Fibroblast of gingiva (primary cell): ENCODE measurements at regions not wholly inside any gene's neighbourhood (a gene's known extent, or its start where the extent isn't known, plus 50 kb on each side); places are given as distances from the start of the nearest gene placed in this dataset.

Source experiments
- DNase-seq: peaks from one replicate; pipeline ENCODE4 v3.0.0-alpha.2; 2011; ENCODE audit warnings: low read depth

DNA sequence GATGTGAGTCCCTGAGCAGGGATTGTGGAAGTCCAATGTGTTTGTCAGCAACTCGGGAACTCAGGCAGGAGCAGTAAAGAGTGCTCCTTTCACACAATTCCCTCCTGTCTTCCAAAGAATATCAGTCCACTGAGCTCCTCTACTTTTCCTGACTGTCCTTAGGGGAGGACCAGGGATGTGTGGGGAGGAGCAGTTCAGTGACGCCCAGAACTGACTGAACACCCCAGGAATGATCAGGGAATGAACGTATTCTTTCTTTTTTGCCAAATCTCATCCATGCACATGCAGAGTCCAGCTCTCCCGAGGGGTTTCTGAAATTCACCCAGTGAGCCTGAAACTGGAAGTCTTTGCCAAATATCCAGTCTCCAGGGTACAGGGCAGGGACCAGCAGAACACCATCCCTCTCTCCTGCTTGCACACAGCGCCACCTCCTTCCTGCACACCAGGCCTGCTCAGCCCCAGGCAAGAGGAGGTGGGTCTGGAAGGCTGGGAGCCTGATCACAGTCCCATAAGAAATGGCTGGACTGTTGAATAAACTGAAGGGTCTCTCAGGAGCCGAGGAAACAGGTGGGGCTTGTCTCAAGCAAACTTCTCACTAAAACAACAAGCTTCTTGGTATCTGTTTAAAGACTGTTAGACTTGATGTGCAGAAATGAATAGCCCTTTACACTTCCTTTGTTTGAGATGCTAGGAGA lies 294.7 kb downstream of the C7orf25 start:
- peak; percentile 6 for DNase-seq

- no peak for DNase-seq
Measured at GRCh38 chr7:42614636-42615035, 297.2 kb downstream of the C7orf25 start.

GRCh38 chr7:42611961-42612360 lies 299.9 kb downstream of the C7orf25 start:
- no peak for DNase-seq

DNA sequence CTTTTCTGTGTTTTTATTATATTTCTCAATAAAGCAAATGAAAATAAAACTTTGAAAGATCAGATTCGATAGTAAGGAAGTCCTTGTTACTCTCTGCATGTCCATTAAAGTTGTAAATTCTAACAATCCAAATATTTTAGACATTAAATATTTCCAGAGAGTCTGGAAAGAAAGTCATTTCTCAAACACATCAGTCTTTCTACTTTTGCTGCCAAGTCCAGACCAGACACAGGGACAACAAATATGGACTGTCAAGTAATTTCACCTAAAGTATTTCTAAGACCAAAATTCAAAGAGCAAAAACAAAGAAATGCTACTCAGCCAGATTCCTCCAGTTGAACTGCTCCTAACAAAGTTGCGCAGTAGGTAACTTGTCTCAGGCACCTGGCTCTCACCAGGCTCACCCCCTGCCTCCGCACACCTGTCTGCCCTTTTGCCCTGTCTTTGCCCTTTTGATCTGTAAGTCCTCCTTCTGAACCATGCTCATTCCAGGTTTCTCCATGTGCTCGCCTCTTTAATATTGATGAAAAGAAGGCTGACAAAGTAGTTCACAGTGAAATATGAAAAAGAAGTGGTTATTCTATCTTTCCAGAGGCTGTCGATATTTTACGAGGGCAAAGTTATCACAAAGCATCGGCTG lies 300.5 kb downstream of the C7orf25 start:
- no peak for DNase-seq

- peak; percentile 80 for DNase-seq
Measured at GRCh38 chr7:42606193-42606905, 305.5 kb downstream of the C7orf25 start.

- DNase-seq: peak; percentile 67
Measured at GRCh38 chr7:42605406-42606192, 306.3 kb downstream of the C7orf25 start.

DNA sequence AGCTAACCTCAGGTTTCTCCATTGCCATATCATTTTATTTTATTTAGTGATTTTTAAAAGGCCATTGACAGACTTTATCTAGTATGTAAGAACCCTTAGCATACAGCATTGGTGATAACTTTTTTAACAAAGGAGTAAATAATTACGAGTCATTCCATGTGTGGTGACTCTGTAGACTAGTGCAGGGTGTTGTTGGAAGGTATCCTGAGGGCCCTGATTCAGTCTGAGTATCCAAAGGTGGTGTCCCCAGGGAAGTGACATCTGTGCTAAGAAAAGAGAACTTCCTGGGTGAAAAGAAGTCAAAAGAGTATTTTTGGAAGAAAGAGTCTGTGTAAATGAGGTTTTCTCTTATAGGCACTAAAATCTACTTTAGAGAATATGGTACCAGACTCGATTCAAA lies 308.4 kb downstream of the C7orf25 start:
- DNase-seq: no peak

DNA sequence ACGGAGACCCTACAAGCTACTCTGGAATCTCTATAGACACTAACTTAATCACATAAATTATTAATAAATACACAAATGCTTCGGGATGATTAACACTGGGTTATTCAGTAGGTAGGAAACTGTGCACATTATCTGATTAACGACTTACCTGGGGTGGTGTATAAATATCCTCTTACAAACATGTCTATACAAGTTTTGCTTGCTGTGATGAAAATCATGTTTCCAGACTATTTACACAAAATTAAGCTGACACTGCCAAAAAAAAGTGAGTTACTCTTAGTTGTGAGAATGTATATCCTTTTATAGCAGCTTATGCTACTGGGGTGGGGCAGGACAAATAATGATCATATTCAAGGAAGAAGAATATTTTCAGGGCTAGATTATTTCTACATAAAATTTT lies 314.6 kb downstream of the C7orf25 start:
- no peak for DNase-seq

GRCh38 chr7:42596737-42597136 lies 315.1 kb downstream of the C7orf25 start:
- DNase-seq: no peak

DNA sequence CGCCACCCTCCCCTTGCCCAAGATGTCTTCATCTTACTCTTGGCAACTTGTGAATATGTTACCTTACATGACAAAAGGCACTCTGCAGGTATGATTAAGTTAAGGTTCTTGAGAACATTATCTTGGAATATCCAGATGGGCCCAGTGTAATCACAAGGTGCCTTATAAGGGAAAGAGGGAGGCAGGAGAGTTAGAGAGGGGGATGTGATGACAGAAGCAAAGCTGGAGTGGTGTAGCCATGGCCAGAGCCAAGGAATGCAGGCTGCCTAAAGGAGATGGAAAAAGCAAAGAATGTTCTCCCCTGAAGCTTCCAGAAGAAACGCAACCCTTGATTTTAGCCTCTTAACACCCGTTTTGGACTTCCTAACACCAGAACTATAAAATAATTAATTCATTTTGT lies 318.0 kb downstream of the C7orf25 start:
- DNase-seq: no peak

DNA sequence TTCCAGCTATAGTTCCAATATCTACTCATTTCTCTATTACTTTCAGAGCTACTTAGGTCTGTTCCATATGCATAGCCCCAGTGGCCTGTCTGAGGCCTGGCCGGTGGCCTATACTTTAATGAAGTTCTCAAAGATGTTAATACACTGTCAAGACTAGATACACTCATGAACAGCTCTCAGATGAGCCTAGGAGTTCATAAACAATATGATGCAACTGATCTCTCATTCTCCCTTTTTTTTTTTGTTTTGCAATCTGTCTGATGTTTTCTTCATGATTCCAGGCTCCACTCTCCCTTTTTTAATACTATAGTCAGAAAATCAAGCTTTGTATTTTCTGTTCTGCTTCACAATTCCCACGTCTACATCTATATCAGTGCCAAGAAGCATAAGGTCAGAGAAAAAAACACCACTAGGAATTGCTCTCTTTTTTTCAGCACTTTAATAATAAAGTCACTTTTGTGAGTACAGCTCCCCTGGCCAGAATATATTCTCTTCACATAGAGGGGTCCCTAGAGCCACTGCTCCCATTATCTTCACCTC lies 321.0 kb downstream of the C7orf25 start:
- no peak for DNase-seq

- DNase-seq: no peak
Measured at GRCh38 chr7:42588876-42589275, 323.0 kb downstream of the C7orf25 start.

DNA sequence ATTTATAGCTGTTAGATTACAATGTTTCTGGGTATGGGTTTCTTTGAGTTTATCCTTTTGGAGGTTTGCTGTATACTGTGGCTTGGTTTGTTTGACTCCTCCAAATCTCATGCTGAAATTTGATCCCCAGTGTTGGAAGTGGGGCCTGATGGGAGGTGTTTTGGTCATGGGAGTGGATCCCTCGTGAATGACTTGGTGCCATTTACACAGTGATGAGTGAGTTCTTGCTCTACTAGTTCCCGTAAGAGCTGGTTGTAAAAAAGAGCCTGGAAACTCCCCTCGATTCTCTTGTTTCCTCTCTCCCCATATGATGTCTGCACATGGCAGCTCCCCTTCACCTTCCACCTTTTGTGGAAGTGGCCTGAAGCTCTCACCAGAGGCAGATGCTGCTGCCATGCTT lies 324.1 kb downstream of the C7orf25 start:
- no peak for DNase-seq

DNA sequence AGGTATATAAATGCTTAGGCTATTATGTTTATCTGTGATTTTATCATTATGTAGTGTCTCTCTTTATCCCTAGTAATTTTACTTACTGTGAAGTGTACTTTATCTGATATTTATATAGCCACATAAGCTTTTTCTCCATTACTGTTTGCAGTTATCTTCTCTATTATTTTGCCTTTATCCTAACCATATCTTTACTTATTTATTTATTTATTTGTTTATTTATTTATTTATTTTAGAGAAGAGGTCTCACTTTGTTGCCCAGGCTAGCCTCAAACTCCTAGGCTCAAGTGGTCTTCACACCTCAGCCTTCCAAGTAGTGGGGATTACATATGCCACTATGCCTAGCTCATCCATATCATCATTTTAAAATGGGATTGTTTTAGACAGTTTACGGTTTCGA lies 331.8 kb downstream of the C7orf25 start:
- no peak for DNase-seq

DNA sequence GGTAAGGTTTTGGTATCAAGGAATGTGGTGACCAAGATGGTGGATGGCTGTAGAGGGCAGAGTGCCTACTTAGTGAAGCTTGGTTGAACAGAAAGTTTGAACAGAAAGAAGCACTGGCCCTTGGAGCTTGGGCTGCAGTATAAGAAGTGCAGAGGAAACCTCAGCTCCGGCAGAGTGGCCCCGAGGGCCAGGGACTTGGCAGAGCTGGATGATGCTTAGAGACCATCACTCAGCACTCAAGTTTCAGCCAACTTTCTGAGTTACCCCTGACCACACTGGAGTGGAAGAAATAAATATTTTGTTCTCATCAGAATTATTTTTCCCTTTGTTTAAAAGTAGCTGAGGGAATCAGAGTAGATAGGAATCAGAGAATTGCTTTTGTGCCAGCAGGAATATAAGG lies 336.7 kb downstream of the C7orf25 start:
- no peak for DNase-seq

DNA sequence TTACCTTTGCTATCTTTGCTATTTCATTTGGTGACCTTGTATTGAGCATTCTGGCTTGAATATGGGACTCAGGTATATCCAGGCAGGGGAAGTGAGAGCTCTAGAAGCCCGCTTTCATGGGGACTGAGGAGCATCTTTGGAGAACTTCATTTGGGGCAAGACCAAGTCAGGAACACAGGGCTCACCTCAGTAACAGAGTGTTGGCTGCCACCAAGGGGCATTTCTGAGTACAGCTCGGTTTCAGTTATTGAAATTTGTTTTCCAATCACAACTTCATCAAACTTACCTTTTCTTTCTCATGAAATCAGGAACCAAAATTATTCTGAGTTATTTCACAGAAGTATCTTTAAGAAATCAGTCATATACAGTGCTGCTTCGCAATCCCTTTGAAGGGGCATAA lies 337.2 kb downstream of the C7orf25 start:
- DNase-seq: no peak

GRCh38 chr7:42573881-42574672 lies 337.1 kb upstream of the GLI3 start:
- peak; percentile 72 for DNase-seq

- DNase-seq: no peak
Measured at GRCh38 chr7:42572561-42572960, 335.6 kb upstream of the GLI3 start.

DNA sequence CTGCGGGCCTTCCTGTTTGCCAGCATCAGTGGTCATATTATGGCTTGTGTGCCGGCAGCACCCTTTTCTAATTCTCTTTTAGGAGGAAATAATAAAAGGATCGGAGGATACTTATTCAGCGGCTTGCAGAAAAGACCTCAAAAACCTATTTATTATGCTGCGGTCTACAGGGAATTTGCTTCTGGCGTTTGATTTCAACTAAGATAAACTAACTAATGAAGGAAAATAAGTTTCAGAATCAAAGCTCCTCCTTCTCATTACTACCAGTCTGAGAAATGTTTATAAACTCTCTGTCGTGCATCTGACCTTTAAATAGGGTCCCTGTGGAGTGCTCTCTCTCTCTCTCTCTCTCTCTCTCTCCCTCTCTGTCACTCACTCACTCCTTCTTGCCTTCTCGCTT lies 335.0 kb upstream of the GLI3 start:
- peak; percentile 72 for DNase-seq

DNA sequence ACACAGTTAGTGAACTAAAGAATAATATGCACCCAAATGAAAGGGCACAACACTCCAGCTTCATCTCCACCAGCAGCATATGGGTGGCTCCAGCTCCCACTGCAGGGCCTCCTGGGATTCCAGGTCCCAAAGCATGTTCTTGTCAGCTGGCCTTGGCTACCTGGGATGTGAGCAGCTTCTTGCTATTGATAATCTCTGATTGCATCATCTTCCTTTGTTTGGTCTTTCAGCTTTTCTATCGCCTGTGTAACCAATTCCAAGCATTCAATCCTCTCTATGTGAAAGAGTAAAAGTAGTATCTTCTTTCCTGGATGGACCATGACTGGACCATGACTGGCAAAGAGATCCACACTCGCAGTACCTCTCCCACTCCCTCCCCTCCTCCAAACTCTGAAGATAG lies 333.9 kb upstream of the GLI3 start:
- no peak for DNase-seq

DNA sequence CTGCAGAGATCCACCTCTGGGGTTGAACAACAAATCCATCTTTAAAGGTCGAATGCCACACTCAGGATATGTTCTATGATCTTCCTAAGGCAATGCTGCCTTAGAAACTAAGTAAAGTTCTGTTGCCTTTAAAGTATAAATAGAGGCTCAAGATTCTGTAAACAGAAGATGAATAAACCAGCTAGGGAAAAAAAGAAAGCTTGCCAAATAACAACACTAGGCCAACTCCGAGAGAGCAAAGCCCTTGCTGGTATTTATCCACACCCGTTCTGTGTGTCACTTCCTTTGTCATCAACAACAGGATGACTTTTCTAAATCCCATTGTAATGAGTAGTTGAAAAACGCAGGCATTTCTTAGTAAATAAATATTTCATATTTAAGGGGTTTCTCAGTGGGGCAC lies 330.0 kb upstream of the GLI3 start:
- DNase-seq: peak; percentile 54
